GM12864 (cell line): ENCODE measurements at regions not wholly inside any gene's neighbourhood (a gene's known extent, or its start where the extent isn't known, plus 50 kb on each side); places are given as distances from the start of the nearest gene placed in this dataset.

Source experiments
- DNase-seq: peaks from one replicate; pipeline ENCODE4 v3.0.0-alpha.2; 2011; ENCODE audit warnings: low read depth
- H3K4me3 ChIP-seq: 2 replicates; pipeline ENCODE4 v1.5.1; 2011; ENCODE audit warnings: mild to moderate bottlenecking, low read depth, low read length, control low read depth
- TF ChIP-seq, protein P1 (sequence below): IDR thresholded peaks from 2 replicates; pipeline ENCODE4 v1.5.1; 2011; ENCODE audit warnings: low read depth, mild to moderate bottlenecking, moderate library complexity, low read length, control low read depth, inconsistent platforms; ENCODE audit errors: missing control alignments

DNA sequence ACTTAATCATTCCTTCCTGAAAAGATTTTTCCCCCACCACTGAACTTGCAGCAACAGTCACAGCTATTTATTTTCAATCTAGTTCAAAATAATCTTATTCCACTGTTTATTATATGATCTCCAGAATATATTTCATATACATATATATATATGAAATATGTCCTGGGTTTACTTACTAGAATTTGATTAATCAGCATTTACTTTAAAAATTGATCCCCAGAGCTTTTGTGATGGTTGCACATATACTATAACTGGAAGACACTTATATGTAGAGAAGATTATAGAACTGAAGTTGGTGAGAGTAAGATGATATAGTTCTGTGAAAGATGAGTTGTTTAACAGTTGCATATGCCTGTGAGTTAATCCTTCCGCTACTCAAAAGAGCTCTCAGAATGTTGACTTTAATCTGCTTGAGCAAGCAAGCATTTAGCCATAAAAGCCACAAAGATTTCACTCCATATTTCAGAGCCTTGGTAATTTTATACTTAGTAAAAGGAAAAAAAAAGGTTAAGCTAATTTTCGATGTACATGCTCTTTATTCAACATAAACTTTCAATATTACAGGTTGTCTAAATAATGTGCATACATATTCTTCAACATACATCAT, 399.3 kb upstream of the CDH9 start:
- H3K4me3 ChIP-seq, result no peak overlapping the region
- no peak for DNase-seq
- TF ChIP-seq, protein P1, sequence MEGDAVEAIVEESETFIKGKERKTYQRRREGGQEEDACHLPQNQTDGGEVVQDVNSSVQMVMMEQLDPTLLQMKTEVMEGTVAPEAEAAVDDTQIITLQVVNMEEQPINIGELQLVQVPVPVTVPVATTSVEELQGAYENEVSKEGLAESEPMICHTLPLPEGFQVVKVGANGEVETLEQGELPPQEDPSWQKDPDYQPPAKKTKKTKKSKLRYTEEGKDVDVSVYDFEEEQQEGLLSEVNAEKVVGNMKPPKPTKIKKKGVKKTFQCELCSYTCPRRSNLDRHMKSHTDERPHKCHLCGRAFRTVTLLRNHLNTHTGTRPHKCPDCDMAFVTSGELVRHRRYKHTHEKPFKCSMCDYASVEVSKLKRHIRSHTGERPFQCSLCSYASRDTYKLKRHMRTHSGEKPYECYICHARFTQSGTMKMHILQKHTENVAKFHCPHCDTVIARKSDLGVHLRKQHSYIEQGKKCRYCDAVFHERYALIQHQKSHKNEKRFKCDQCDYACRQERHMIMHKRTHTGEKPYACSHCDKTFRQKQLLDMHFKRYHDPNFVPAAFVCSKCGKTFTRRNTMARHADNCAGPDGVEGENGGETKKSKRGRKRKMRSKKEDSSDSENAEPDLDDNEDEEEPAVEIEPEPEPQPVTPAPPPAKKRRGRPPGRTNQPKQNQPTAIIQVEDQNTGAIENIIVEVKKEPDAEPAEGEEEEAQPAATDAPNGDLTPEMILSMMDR, result no peak

- H3K4me3 ChIP-seq, result no peak overlapping the region
- TF ChIP-seq, protein P1, result no peak
- no peak for DNase-seq
Measured at GRCh38 chr5:27434335-27434734, 395.9 kb upstream of the CDH9 start.

DNA sequence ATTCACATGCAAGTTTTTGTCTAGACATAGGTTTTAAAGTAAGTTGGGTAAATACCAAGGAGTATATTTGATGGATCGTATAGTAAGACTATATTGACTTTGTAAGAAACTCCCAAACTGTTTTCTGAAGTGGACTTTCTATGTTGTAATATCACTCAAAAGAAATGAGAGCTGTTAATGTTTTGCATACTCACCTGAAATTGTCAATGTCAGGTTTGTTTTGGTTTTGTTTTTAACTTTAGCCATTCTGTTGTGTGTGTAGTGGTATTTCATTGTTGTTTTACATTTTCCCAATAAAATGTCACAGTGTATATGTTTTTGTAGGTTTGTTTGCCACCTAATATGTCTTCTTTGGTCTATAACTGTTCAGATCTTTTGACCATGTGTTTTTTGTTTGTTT, 375.7 kb upstream of the CDH9 start:
- TF ChIP-seq, protein P1, result no peak
- DNase-seq, result no peak
- H3K4me3 ChIP-seq, result no peak overlapping the region

DNA sequence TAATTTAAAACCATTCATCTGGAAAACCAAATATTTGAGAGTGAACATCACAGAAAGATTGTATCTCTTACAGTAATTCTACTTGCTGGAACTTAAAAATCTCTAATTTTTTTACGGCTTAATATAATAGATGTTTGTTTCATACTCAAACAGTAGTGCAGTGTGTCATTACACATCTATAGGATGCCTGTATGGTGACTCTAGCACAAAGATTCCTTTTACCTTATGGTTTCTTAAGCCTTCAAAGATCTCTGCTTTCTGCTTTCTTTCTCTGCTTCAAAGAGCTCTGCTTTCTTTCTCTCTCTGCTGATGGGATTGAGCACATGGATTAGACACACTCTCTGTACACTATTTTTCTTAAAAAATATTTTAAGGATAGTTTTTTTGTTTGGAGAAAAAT, 374.0 kb upstream of the CDH9 start:
- no peak for DNase-seq
- TF ChIP-seq, protein P1, result no peak
- no peak overlapping the region for H3K4me3 ChIP-seq

- no peak overlapping the region for H3K4me3 ChIP-seq
- DNase-seq, result no peak
- TF ChIP-seq, protein P1, result no peak
Measured at GRCh38 chr5:27406020-27406419, 367.6 kb upstream of the CDH9 start.

DNA sequence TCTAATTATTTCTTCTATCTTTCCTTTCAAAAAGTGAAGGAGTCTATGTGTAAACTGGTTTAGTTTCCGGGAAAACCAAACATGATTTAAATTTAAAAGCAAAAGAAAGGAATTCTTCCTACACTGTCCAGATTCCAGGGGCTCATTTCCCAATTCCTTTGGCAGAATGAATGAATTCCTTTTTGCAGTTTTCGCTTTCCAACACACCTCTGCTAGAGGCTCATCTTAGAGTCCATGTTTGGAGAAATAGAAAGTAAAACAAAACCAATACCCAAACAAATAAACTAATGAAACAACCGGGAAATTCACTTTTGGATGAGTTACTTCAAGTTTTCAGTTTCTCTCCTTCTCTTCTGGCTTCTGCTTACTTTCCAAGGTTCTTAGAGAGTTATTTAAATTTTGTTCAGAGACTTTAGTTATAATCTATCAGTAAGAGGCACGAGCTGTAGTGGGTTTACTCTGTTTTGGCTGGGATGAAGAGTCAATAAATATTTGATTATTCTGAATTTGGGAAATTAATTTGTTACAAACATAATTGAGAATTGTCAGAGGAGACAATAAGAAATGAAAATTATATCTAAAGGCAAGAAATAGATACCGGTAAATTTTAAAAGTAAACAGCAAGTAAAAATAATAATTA, 365.0 kb upstream of the CDH9 start:
- no peak overlapping the region for H3K4me3 ChIP-seq
- no peak for DNase-seq
- TF ChIP-seq, protein P1, result no peak

DNA sequence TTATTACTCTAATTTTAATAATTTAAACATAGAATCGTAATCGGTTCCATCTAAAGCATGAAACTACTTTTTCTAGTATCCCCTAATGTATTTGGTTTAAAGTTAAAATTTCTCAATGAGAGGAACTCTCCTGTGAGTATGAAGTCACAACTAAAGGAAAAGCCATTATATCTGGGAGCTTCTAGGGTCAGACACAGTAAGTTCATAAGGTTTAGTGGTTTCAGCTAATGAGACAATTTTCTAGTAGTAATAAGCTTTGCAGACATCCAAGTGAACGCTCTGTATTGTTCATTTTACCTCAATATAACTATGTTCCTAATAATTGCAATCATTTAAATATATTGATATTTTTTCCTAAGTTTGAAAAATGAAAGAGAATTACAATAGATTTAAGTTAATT, 364.4 kb upstream of the CDH9 start:
- DNase-seq, result no peak
- TF ChIP-seq, protein P1, result no peak
- no peak overlapping the region for H3K4me3 ChIP-seq
